AG09309 (cell line): ENCODE measurements at regions not wholly inside any gene's neighbourhood (a gene's known extent, or its start where the extent isn't known, plus 50 kb on each side); places are given as distances from the start of the nearest gene placed in this dataset.

Experiments used
- DNase-seq: peaks from one replicate; pipeline ENCODE4 v3.0.0-alpha.2; 2010; ENCODE audit warnings: low read depth
- H3K4me3 ChIP-seq: 2 replicates; pipeline ENCODE4 v1.5.1; 2011; ENCODE audit warnings: mild to moderate bottlenecking, low read depth, low read length, moderate library complexity; ENCODE audit not compliant: control insufficient read depth
- TF ChIP-seq, protein P1 (sequence below): IDR thresholded peaks from 2 replicates; pipeline ENCODE4 v1.5.1; 2011; ENCODE audit warnings: mild to moderate bottlenecking, low read depth, low read length, inconsistent platforms; ENCODE audit not compliant: insufficient read depth, control insufficient read depth; ENCODE audit errors: missing control alignments

DNA sequence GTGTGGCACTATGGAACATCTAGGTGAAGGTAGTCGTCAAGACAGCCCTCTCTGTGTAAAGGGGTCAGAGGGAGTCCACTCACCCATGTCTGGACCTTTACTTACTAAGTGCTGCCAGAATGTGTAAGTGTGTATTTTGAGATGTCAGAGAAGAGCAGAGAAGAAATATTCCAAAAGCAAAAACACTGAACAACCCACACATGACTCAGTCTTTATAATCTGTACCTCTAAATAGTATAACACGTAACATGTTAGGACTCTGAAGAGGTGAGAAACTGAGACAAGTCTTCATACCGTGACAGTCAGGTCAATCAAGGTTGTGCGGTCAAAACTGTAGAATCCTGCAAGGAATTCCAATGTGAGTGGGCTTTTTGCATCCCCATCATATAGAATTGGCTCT lies 555.2 kb downstream of the LMO4 start:
- H3K4me3 ChIP-seq: no peak overlapping the region
- DNase-seq: no peak
- TF ChIP-seq, protein P1, sequence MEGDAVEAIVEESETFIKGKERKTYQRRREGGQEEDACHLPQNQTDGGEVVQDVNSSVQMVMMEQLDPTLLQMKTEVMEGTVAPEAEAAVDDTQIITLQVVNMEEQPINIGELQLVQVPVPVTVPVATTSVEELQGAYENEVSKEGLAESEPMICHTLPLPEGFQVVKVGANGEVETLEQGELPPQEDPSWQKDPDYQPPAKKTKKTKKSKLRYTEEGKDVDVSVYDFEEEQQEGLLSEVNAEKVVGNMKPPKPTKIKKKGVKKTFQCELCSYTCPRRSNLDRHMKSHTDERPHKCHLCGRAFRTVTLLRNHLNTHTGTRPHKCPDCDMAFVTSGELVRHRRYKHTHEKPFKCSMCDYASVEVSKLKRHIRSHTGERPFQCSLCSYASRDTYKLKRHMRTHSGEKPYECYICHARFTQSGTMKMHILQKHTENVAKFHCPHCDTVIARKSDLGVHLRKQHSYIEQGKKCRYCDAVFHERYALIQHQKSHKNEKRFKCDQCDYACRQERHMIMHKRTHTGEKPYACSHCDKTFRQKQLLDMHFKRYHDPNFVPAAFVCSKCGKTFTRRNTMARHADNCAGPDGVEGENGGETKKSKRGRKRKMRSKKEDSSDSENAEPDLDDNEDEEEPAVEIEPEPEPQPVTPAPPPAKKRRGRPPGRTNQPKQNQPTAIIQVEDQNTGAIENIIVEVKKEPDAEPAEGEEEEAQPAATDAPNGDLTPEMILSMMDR: no peak

DNA sequence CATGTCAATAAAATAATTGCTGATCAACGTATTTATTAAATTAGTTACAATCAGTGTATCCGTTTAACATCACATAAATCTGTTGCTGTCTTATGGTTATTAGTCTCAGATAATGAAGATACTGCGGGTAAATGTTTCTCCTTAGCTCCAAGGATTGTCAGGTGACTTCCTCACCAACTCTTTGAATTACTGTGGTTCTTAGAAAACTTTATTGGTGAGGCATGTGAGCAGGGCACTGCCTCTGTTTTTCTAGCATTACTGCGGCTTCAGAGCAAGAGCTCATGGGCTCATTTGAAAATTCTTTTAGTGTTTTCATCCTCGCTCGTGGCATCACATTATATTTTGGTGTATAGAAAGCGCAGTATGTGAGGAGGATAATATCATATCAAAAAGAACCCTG lies 555.9 kb downstream of the LMO4 start:
- no peak for DNase-seq
- TF ChIP-seq, protein P1: no peak
- H3K4me3 ChIP-seq: no peak overlapping the region

DNA sequence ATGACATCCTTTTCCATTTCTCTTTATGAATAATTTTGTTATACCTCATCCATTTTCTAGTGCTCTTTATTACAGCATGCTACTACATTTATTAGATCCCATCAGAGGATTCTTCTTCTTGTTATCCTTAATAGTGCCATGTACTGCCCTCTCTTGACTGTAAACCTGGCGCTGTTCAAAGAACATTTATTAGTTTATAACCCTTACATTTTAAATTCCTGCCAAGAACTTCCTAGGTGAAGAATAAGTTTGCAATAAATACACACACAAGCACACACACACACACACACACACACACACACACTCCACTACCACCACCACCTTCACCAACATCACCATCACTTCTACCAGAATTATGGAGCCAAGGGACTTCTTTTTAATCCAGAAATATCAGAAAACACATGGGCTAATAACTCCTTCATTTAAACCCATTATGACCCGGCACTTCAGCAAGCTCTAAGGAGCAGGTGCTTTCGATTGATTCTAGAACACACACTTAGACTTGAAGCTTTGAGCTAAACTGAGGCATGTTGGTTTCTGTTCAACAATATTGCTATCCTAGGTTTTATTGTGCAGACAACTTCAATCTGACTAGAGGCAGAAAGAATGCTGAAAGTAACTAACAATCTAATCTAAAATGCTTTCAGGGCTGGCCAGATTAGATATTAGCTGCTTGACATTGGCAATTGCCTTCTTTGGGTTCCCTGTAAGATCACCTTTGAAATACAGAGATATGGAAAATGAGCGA lies 556.8 kb downstream of the LMO4 start:
- H3K4me3 ChIP-seq: no peak overlapping the region
- DNase-seq: no peak
- TF ChIP-seq, protein P1: no peak

DNA sequence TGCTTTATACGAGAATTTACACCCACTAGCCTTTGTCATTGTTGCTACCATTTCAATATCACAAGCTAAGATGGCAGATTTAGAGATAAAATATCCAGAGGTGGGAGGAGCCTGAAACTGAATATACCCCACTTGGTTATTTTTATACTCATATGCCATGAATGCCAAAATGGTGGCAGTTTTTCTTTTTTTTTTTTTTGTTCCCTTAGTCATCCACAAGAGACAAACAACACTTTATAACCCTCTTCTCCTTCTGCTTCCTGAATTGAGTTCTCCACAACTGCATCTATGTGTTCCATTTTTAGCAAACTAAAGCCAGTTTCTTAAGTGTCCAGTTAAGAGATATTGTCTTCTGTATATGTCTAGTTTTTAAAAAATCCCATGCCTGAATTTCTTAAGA lies 558.4 kb downstream of the LMO4 start:
- H3K4me3 ChIP-seq: no peak overlapping the region
- TF ChIP-seq, protein P1: no peak
- DNase-seq: no peak

DNA sequence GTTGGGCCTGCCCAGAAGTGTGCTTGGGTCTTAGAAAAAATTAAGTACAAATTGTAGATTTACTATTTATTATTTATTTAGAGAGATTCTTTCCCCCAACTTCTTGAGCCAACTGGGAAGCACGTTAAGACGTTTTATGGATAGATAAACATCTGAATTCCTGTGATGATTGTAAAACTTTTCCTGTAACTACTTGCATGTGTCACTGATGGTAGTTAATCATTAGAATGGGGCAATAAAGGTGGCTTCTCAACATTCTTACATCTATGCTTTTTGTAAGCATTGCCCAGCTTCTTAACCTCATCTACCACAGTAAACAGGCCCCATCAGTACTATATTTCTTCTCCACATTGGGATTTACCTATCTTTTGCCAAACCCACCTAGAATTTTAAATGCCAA lies 559.8 kb downstream of the LMO4 start:
- TF ChIP-seq, protein P1: no peak
- DNase-seq: peak; percentile 48
- H3K4me3 ChIP-seq: no peak overlapping the region

DNA sequence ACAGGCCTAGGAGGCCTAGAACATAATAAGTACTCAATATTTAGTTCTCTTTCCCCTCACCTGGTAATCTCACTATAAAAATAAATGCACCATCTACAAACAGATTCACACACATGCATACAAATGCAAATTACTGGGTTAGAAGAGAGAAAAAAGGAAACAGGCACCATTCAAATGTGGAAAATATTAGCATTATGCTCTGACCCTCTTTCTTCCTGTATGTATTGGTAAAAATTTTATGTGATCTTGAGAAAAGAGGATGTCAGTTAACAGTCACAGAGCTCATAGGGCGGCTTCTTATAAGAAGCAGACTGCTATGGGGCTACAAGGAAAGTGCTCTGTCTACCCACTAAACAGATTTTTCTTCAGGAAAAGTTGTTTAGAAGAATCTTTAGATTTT lies 565.4 kb downstream of the LMO4 start:
- H3K4me3 ChIP-seq: no peak overlapping the region
- TF ChIP-seq, protein P1: no peak
- DNase-seq: no peak
